Neural cell (in vitro differentiated cells): ENCODE measurements at regions not wholly inside any gene's neighbourhood (a gene's known extent, or its start where the extent isn't known, plus 50 kb on each side); places are given as distances from the start of the nearest gene placed in this dataset.

Experiments used
- H2AFZ ChIP-seq: fragments of 200-600, 300-800 bp; sonication (generic), shearing (Covaris generic); 2 replicates; pipeline ENCODE4 v1.6.0; 2014; ENCODE audit warnings: low read depth, mild to moderate bottlenecking, antibody characterized with exemption, low read length, moderate library complexity
- H3F3A ChIP-seq: fragments of 200-600 bp; shearing (Covaris generic); 2 replicates; pipeline ENCODE4 v1.6.1; 2016; ENCODE audit warnings: mild to moderate bottlenecking, moderate library complexity, mixed read lengths, antibody characterized with exemption, low read length; ENCODE audit not compliant: insufficient read depth, poor library complexity, severe bottlenecking
- H3K27ac ChIP-seq: fragments of 200-600, 300-800 bp; sonication (generic), shearing (Covaris generic); 2 replicates; pipeline ENCODE4 v1.5.1; 2014; ENCODE audit warnings: mild to moderate bottlenecking, low read length, moderate library complexity
- H3K27me3 ChIP-seq: fragments of 300-800, 200-600 bp; sonication (generic), shearing (Covaris generic); 2 replicates; pipeline ENCODE4 v1.6.0; 2014; ENCODE audit warnings: mild to moderate bottlenecking, low read depth, low read length, moderate library complexity; ENCODE audit not compliant: insufficient read depth
- H3K36me3 ChIP-seq: fragments of 300-800, 200-600 bp; sonication (generic), shearing (Covaris generic); 2 replicates; pipeline ENCODE4 v1.5.1; 2014; ENCODE audit warnings: mild to moderate bottlenecking, antibody characterized with exemption, low read length, moderate library complexity; ENCODE audit not compliant: insufficient read depth
- H3K4me2 ChIP-seq: fragments of 300-800, 200-600 bp; sonication (generic), shearing (Covaris generic); 2 replicates; pipeline ENCODE4 v1.6.0; 2014; ENCODE audit warnings: mild to moderate bottlenecking, low read length
- H3K4me3 ChIP-seq: fragments of 300-800, 200-600 bp; sonication (generic), shearing (Covaris generic); 2 replicates; pipeline ENCODE4 v1.5.1; 2014; ENCODE audit warnings: mild to moderate bottlenecking, low read length, moderate library complexity
- H3K79me2 ChIP-seq: fragments of 200-600 bp; shearing (Covaris generic); replicated peaks from 2 replicates; pipeline ENCODE4 v1.6.0; 2014; ENCODE audit warnings: mild to moderate bottlenecking, low read length, moderate library complexity; ENCODE audit not compliant: insufficient read depth
- H3K9ac ChIP-seq: fragments of 300-800, 200-600 bp; sonication (generic), shearing (Covaris generic); 2 replicates; pipeline ENCODE4 v1.6.1; 2016; ENCODE audit warnings: mild to moderate bottlenecking, low read length, mixed read lengths
- H3K9me2 ChIP-seq: fragments of 200-600 bp; shearing (Covaris generic); 2 replicates; pipeline ENCODE4 v1.6.1; 2016; ENCODE audit warnings: mild to moderate bottlenecking, low read length, mixed read lengths; ENCODE audit not compliant: insufficient read depth
- H3K9me3 ChIP-seq: fragments of 200-600, 300-800 bp; sonication (generic), shearing (Covaris generic); 2 replicates; pipeline ENCODE4 v1.6.1; 2016; ENCODE audit warnings: mild to moderate bottlenecking, mixed run types, low read length, moderate library complexity, mixed read lengths
- H4K20me1 ChIP-seq: fragments of 200-600 bp; shearing (Covaris generic); 2 replicates; pipeline ENCODE4 v1.6.1; 2016; ENCODE audit warnings: mild to moderate bottlenecking, mixed run types; ENCODE audit not compliant: insufficient read depth
- CTCF ChIP-seq: fragments of 450-650 bp; IDR thresholded peaks from 2 replicates; pipeline ENCODE4 v1.5.1; 2014; ENCODE audit warnings: antibody characterized with exemption, mild to moderate bottlenecking, moderate library complexity; ENCODE audit not compliant: poor library complexity, severe bottlenecking
- EP300 ChIP-seq: fragments of 450-650 bp; conservative IDR thresholded peaks from 2 replicates; pipeline ENCODE4 v1.6.1; 2014; ENCODE audit warnings: antibody characterized with exemption, mild to moderate bottlenecking, moderate library complexity; ENCODE audit not compliant: poor library complexity, severe bottlenecking
- EZH2 ChIP-seq: fragments of 200-600, 300-800 bp; shearing (Covaris generic), sonication (generic); IDR thresholded peaks from 2 replicates; pipeline ENCODE4 v1.6.1; 2014; ENCODE audit warnings: antibody characterized with exemption, low read length, borderline replicate concordance, mild to moderate bottlenecking; ENCODE audit not compliant: insufficient read depth, poor library complexity, severe bottlenecking
- MXI1 ChIP-seq: fragments of 450-650 bp; conservative IDR thresholded peaks from 2 replicates; pipeline ENCODE4 v1.6.1; 2014; ENCODE audit warnings: antibody characterized with exemption, mild to moderate bottlenecking; ENCODE audit not compliant: poor library complexity, severe bottlenecking
- POLR2AphosphoS5 ChIP-seq: IDR thresholded peaks from 2 replicates; pipeline ENCODE4 v1.6.1; 2012
- RAD21 ChIP-seq: fragments of 450-650 bp; conservative IDR thresholded peaks from 2 replicates; pipeline ENCODE4 v1.6.1; 2014; ENCODE audit warnings: antibody characterized with exemption, mild to moderate bottlenecking, moderate library complexity
- SMC3 ChIP-seq: fragments of 450-650 bp; conservative IDR thresholded peaks from 2 replicates; pipeline ENCODE4 v1.6.1; 2014; ENCODE audit warnings: antibody characterized with exemption, mild to moderate bottlenecking, moderate library complexity; ENCODE audit not compliant: poor library complexity
- TAF1 ChIP-seq: IDR thresholded peaks from 2 replicates; pipeline ENCODE4 v1.6.1; 2012; ENCODE audit warnings: low read depth
- TF ChIP-seq, protein P1 (sequence below): IDR thresholded peaks from 2 replicates; pipeline ENCODE4 v1.6.1; 2012; ENCODE audit warnings: borderline replicate concordance

DNA sequence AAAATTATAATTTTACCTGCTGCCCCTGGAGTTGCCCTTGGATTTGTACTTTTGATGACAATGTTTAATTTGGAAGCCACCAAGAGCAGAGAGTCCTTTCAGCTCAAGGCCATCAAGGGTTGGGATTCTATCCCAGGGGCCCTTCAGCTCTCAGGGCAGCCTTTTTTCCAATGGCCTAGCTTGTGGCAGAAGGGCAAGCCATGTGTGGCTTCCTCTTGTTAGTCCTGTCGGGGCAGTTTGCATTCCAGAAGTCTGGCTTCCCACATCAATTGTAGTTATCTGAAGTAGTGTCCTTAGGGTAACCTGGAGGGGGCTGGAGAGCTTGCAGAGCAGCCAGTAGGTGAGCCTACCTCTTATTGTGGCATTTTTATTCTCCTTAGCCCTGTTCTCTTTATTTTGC, 569.4 kb downstream of the TRAM1L1 start:
- no peak overlapping the region for H3K27ac ChIP-seq
- H2AFZ ChIP-seq: no peak overlapping the region
- no peak overlapping the region for H3K4me2 ChIP-seq
- TF ChIP-seq EP300: no peak
- TF ChIP-seq RAD21: no peak
- no peak for TF ChIP-seq POLR2AphosphoS5
- no peak for TF ChIP-seq TAF1
- no peak for TF ChIP-seq CTCF
- no peak for TF ChIP-seq SMC3
- TF ChIP-seq EZH2: no peak
- TF ChIP-seq, protein P1, sequence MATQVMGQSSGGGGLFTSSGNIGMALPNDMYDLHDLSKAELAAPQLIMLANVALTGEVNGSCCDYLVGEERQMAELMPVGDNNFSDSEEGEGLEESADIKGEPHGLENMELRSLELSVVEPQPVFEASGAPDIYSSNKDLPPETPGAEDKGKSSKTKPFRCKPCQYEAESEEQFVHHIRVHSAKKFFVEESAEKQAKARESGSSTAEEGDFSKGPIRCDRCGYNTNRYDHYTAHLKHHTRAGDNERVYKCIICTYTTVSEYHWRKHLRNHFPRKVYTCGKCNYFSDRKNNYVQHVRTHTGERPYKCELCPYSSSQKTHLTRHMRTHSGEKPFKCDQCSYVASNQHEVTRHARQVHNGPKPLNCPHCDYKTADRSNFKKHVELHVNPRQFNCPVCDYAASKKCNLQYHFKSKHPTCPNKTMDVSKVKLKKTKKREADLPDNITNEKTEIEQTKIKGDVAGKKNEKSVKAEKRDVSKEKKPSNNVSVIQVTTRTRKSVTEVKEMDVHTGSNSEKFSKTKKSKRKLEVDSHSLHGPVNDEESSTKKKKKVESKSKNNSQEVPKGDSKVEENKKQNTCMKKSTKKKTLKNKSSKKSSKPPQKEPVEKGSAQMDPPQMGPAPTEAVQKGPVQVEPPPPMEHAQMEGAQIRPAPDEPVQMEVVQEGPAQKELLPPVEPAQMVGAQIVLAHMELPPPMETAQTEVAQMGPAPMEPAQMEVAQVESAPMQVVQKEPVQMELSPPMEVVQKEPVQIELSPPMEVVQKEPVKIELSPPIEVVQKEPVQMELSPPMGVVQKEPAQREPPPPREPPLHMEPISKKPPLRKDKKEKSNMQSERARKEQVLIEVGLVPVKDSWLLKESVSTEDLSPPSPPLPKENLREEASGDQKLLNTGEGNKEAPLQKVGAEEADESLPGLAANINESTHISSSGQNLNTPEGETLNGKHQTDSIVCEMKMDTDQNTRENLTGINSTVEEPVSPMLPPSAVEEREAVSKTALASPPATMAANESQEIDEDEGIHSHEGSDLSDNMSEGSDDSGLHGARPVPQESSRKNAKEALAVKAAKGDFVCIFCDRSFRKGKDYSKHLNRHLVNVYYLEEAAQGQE: no peak
- TF ChIP-seq MXI1: no peak
- H3K9ac ChIP-seq: no peak overlapping the region
- no peaks in the 10 kb centered on the region for H3K9me3 ChIP-seq
- no peaks in the 10 kb centered on the region for H3K36me3 ChIP-seq
- H3F3A ChIP-seq: no peaks in the 10 kb centered on the region
- H3K9me2 ChIP-seq: no peaks in the 10 kb centered on the region
- H3K79me2 ChIP-seq: no peaks in the 10 kb centered on the region
- no peaks in the 10 kb centered on the region for H3K27me3 ChIP-seq
- no peak overlapping the region for H3K4me3 ChIP-seq
- H4K20me1 ChIP-seq: no peaks in the 10 kb centered on the region

GRCh38 chr4:116512552-116512951, 572.8 kb downstream of the TRAM1L1 start:
- H2AFZ ChIP-seq: no peak overlapping the region
- H3K9me3 ChIP-seq: no peaks in the 10 kb centered on the region
- no peak overlapping the region for H3K9ac ChIP-seq
- H3K36me3 ChIP-seq: no peaks in the 10 kb centered on the region
- H3K27ac ChIP-seq: no peak overlapping the region
- TF ChIP-seq EP300 (no peak), EZH2 (no peak), POLR2AphosphoS5 (no peak), SMC3 (no peak), RAD21 (no peak), TAF1 (no peak), MXI1 (no peak)
- TF ChIP-seq, protein P1: no peak
- no peaks in the 10 kb centered on the region for H3K9me2 ChIP-seq
- H3K4me2 ChIP-seq: no peak overlapping the region
- no peaks in the 10 kb centered on the region for H3F3A ChIP-seq
- H3K79me2 ChIP-seq: no peaks in the 10 kb centered on the region
- H4K20me1 ChIP-seq: no peaks in the 10 kb centered on the region
- no peaks in the 10 kb centered on the region for H3K27me3 ChIP-seq
- H3K4me3 ChIP-seq: no peak overlapping the region
